OCI-LY3 (cell line): ENCODE measurements at regions not wholly inside any gene's neighbourhood (a gene's known extent, or its start where the extent isn't known, plus 50 kb on each side); places are given as distances from the start of the nearest gene placed in this dataset.

Experiments used
- CTCF ChIP-seq: fragments of 200-600, 300-600 bp; sonication (generic); IDR thresholded peaks from 2 replicates; pipeline ENCODE4 v1.5.1; 2014; ENCODE audit warnings: antibody characterized with exemption, low read length, low read depth
- EZH2phosphoT487 ChIP-seq: fragments of 200-600 bp; shearing (Covaris generic); IDR thresholded peaks from 2 replicates; pipeline ENCODE4 v1.6.1; 2018; ENCODE audit warnings: antibody characterized with exemption, mixed run types, low read depth

GRCh38 chr9:19965336-19965735 lies 176.5 kb upstream of the SLC24A2 start:
- TF ChIP-seq CTCF (no peak), EZH2phosphoT487 (no peak)
